DMS 273 (cell line): ENCODE measurements at regions not wholly inside any gene's neighbourhood (a gene's known extent, or its start where the extent isn't known, plus 50 kb on each side); places are given as distances from the start of the nearest gene placed in this dataset.
A peak's percentile ranks its signal among the peaks of the same experiment; 100 is the strongest.

Experiments used
- DNase-seq: peaks from one replicate; lab custom pipeline; 2025; ENCODE audit not compliant: unreplicated experiment; lab: John Stamatoyannopoulos, UW

DNA sequence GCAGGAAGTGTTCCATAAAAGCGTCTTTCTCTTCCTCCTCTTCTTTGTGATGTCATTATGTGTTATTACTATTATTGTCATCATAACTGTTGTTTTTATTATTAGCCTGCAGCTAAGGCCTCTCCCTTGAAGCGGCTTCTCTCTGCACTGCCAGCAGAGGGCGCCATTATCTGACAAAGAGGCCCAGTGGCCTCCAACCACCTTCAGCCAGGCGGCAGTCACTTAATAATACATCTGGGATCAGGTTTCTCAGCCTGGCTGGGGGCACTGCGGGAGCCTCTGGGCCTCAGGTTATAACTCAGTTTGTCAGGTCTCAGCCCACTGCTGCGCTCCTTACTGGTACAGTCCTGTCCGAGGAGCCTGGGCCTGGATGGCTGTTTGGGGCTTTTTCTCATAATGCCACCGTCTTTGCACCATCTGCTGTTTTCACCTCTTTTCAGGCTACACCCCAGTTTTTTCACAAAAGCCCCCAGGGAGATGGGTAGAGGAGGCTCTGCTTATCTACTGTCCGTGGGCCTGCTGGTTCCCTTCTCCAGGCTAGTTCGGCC is 281.9 kb downstream of the NSG2 start:
- peak; percentile 82 for DNase-seq

GRCh38 chr5:174327896-174328295 is 282.4 kb downstream of the NSG2 start:
- DNase-seq = no peak

DNA sequence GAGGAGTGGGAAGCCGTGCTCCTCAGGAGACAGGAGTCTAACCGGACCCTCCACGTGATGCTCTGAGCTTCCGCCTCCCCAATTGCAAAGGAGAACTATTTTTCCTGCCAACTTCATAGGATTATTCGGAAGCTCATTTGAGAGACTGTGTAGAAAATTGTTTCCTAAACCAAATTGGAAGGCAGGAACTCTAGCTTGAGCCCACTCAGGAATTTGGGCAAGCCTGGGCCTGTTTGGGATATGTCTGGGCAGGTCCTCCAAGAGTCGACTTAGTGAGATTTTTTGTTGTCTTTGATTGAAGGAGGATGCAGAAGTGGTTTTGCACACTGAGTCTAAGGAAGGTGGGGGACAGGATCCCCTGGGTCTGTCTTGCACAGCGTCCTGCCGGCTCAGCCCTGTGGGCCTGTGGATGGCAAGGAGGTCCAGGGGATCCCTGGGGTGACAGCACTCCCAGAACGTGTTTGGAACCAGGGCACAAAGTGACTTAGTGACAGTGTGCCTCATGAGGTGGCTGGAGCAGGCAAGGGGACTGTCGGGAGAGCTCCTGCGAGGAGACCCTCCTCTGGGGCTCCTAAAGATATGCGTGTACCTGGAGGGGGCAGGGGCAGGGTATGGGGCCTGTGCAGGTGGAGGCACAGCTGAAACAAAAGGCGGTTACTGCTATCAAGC is 283.3 kb downstream of the NSG2 start:
- no peak for DNase-seq

DNA sequence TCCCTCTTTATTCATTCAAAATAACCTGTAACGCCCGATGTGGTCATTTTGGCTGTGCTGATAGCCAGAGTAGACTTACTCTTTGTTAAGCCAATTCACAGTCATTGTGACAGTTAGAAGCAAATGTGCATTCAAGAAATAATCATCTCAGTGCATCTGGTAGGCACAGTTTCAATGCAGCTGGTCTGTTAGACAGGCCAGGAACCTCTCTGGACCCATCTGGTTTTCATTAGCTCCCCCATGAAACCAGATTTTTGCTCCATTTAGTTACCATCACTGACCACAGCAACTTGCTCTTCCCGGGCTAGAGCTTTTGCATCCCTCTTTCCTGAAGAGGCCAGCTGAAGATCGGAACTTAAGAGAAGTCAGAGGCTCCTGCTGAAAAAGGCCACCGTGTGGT is 284.2 kb downstream of the NSG2 start:
- no peak for DNase-seq

- no peak for DNase-seq
These were observed 290.3 kb downstream of the NSG2 start for GRCh38 chr5:174335682-174336364.

- DNase-seq = no peak
These were observed 291.0 kb downstream of the NSG2 start for GRCh38 chr5:174336479-174336878.

GRCh38 chr5:174337276-174338184 is 292.0 kb downstream of the NSG2 start:
- no peak for DNase-seq

- no peak for DNase-seq
These were observed 292.9 kb downstream of the NSG2 start for GRCh38 chr5:174338185-174339010.

DNA sequence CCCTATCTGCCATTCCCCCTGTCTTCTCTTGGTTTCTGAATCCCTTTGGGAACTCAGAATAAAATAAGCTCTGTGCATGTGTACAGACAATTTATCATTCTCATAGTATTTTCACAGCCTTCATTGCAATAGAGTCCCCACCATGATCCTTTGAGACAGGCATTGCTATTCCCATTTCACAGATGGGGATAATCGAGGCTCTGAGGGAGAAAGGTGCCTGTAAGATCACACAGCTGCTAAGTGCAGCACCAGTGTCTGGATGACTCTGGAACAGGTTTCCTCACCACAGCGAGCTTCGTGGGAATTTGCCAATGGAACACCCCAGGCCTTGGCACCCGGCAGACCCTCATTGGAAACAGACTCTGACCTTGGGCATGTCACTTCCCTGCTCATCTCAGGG is 293.6 kb downstream of the NSG2 start:
- DNase-seq = no peak

- no peak for DNase-seq
These were observed 294.7 kb downstream of the NSG2 start for GRCh38 chr5:174340226-174340625.

DNA sequence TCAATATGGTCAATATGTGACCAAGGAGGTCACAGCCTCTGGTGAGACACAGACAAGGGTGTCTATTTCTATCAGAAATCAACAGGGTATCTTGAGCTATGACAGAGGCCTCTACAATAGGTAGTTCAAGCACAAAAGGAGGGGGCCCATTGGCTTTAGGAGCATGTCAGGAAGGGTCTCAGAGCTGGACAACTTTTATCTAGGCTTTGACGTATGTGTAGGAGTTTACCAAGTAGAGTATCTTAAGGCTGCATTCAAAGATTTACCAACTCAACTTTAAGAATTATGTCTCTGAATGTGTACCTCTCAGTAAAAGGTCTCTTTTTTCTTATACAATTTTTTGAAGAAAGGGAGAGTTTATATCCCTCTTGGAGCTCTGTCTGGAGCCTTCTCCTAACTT is 297.2 kb downstream of the NSG2 start:
- no peak for DNase-seq

DNA sequence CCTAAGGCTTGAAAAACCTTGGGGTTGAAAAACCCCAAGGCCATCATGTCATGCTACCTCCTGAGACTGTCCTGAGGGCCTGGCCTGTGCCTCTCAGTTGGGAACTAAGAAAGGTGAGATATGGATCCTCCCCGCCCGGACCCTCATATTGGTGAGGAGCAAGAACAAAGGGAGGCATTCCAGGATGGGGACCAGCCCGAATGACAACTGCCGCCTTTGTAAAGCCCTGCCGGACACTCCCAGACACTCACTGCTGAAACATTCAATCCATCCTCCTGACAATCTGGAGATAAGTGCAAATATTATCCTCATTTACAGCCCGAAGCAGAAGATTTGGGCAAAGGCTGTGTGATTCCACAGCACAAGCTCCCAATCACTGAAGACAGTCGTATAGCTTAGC is 298.3 kb downstream of the NSG2 start:
- DNase-seq = no peak

- no peak for DNase-seq
These were observed 298.8 kb downstream of the NSG2 start for GRCh38 chr5:174344335-174344734.

GRCh38 chr5:174347183-174347582 is 301.7 kb downstream of the NSG2 start:
- DNase-seq = no peak

DNA sequence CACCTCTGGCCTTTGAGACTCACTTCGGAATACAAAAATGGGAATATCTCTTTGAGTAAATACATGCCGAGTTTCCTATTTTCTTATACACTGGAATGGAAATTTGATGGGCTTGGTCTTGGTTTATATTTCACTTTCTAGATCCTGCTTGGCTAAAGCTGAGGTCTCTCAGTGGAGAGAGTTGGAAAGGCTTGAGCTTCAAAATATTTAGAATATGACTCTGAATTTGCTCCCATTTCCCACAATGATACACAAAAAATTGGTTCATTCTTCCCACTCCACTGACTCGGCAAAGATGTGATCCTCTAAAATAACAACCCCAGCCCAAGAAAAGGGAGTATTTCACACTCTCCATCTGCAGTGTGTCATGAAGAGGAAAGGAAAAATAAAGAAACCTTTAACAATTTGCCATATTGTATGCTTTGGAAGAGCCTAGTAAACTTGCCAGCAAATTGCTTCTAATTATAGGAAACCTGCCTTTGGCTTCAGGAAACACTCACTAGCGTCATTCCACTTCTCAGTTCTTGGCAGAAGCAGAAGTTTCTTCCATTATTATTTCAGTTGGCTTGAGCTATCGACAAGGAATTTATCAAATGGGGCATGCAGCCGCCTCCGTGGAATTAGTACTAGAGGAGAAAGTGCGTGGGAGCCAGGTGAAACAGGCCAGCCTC is 302.9 kb downstream of the NSG2 start:
- no peak for DNase-seq

DNA sequence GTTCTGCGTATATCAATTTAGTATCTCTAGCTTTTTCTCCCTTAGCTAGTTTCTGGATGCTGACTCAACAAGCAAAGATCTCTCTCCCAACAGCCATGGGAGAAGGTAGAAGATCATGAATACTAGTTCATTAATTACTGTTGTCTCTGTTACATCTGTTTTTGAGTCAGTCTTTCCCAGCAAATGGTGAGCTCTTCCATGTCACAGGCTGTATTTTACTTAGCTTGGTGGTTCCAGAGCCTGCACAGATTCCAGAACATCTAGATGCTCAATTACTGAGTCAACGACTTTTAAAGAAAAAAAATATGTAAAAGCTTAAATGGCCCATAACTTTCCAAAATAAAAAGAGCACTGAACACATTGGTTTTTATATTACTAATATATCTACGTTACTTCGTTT is 307.2 kb downstream of the NSG2 start:
- DNase-seq = no peak

DNA sequence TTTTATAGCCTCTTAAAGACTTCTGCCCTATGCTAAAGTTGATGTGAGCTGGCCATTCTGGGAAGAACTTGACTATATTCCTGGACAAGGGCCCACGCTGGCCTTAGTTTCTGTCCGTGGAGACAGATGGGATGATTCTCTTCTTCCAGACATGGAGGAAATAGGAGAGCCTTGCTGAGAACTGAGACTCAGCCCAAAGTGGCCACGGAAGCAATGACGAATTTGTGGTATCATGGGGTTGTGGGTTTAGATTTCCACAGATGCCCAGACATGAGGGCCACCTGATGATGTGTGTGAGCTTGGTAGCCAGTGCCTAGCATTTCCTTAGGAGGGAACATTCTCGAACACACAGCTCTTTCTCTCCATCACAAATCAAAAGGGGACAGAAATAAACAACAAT is 309.1 kb downstream of the NSG2 start:
- DNase-seq = no peak

DNA sequence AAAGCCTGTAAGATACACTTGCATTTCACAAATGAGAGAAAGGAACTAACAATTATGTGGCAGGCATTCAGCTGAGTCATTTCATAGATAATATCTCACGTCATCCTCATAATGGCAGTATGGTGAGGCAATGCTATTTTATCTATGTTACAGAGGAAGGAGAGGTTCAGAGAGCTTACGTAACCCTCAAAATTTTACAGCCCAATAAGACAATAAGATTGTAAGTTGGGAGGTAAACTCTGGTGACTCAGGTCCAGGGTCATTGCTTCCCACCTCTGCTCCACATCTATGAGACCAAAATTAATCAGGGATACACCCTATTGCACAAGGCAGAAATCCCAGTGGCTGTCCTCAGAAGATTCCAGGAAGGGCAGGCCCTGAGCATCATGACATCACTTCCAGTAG is 309.7 kb downstream of the NSG2 start:
- no peak for DNase-seq

- DNase-seq = no peak
These were observed 310.5 kb downstream of the NSG2 start for GRCh38 chr5:174355995-174356394.

DNA sequence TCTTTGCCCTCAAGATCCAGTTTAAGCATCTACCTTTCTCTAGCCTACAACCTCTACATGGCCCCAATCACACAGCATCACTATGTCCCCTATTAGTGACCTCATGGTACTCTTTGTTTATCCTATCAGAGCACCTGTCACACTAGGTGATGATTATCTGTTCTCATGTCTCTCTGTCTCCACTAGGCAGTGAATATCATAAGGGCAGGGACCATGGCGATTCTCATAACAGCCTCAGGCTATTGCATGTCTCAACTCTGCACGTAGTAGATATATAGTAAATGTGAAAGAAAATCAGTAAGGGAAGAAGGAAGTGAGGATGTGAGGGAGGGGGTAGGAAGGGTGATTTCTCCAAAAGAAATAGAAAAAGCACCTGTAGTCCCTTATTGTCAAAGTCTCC is 311.0 kb downstream of the NSG2 start:
- DNase-seq = no peak
